CD4-positive, alpha-beta T cell treated with Interleukin-12 subunit alpha and Interleukin-12 subunit beta, for 1 hour (primary cell): ENCODE measurements at regions not wholly inside any gene's neighbourhood (a gene's known extent, or its start where the extent isn't known, plus 50 kb on each side); places are given as distances from the start of the nearest gene placed in this dataset.

ENCODE experiments used
- DNase-seq: peaks from one replicate; pipeline ENCODE4 v3.0.0-alpha.2; 2020

- DNase-seq = no peak
These were observed 273.4 kb upstream of the SASH1 start for GRCh38 chr6:148069256-148069655.

GRCh38 chr6:148074291-148074690, 268.3 kb upstream of the SASH1 start:
- no peak for DNase-seq

GRCh38 chr6:148074738-148075137, 267.9 kb upstream of the SASH1 start:
- DNase-seq = no peak

- DNase-seq = no peak
These were observed 267.3 kb upstream of the SASH1 start for GRCh38 chr6:148075352-148075751.

- no peak for DNase-seq
These were observed 266.6 kb upstream of the SASH1 start for GRCh38 chr6:148076051-148076450.

GRCh38 chr6:148080315-148080714, 262.3 kb upstream of the SASH1 start:
- no peak for DNase-seq

GRCh38 chr6:148081076-148081475, 261.6 kb upstream of the SASH1 start:
- DNase-seq = no peak

GRCh38 chr6:148082044-148082443, 260.6 kb upstream of the SASH1 start:
- no peak for DNase-seq

- DNase-seq = no peak
These were observed 259.9 kb upstream of the SASH1 start for GRCh38 chr6:148082696-148083095.

- no peak for DNase-seq
These were observed 256.9 kb upstream of the SASH1 start for GRCh38 chr6:148085631-148086331.

- no peak for DNase-seq
These were observed 256.3 kb upstream of the SASH1 start for GRCh38 chr6:148086386-148086785.

GRCh38 chr6:148086843-148087242, 255.8 kb upstream of the SASH1 start:
- no peak for DNase-seq

- DNase-seq = no peak
These were observed 255.0 kb upstream of the SASH1 start for GRCh38 chr6:148087659-148088058.

- DNase-seq = no peak
These were observed 252.3 kb upstream of the SASH1 start for GRCh38 chr6:148090326-148090725.

- no peak for DNase-seq
These were observed 251.2 kb upstream of the SASH1 start for GRCh38 chr6:148091394-148091793.

- no peak for DNase-seq
These were observed 239.2 kb upstream of the SASH1 start for GRCh38 chr6:148103436-148103835.

- no peak for DNase-seq
These were observed 238.5 kb upstream of the SASH1 start for GRCh38 chr6:148104131-148104530.

GRCh38 chr6:148105695-148106094, 236.9 kb upstream of the SASH1 start:
- DNase-seq = no peak

GRCh38 chr6:148107911-148108310, 234.7 kb upstream of the SASH1 start:
- DNase-seq = no peak

GRCh38 chr6:148109732-148110131, 232.9 kb upstream of the SASH1 start:
- DNase-seq = no peak

GRCh38 chr6:148110925-148111324, 231.7 kb upstream of the SASH1 start:
- DNase-seq = no peak

- no peak for DNase-seq
These were observed 229.8 kb upstream of the SASH1 start for GRCh38 chr6:148112851-148113319.

GRCh38 chr6:148116001-148116400, 226.6 kb upstream of the SASH1 start:
- no peak for DNase-seq

GRCh38 chr6:148118244-148118643, 224.4 kb upstream of the SASH1 start:
- no peak for DNase-seq

- DNase-seq = no peak
These were observed 214.5 kb upstream of the SASH1 start for GRCh38 chr6:148128014-148128730.
